Pancreas (tissue), 10 donors: ENCODE measurements at regions not wholly inside any gene's neighbourhood (a gene's known extent, or its start where the extent isn't known, plus 50 kb on each side); places are given as distances from the start of the nearest gene placed in this dataset.

ENCODE experiments used
- ATAC-seq, 4 donors: fragments of 200-7000 bp; cut with Tn5 transposase; one replicate each; pipeline versions ENCODE4 v1.8.0 to v1.9.1; 2020; ENCODE audit warnings: mild to moderate bottlenecking in 4 of 4, moderate library complexity in 4 of 4
- DNase-seq, 6 donors: peaks; one replicate each; pipeline ENCODE4 v3.0.0-alpha.2; 2020
- FAIRE-seq: peaks from 2 replicates; lab custom pipeline; 2012; peaks lifted over from hg19 to GRCh38; lab: Jason Lieb, UNC
- H3K27ac ChIP-seq, 4 donors: fragments of 200-600 bp; sonication (generic); 1 replicate in 3 of 4; 2 replicates in 1 of 4; pipeline versions ENCODE4 v1.5.0 to v1.8.0; 2020
- H3K27me3 ChIP-seq, 4 donors: fragments of 200-600 bp; one replicate each; pipeline ENCODE4 v1.8.0; 2021
- H3K36me3 ChIP-seq, 3 donors: fragments of 200-600 bp; sonication (generic) in 1 of 3; one replicate each; pipeline versions ENCODE4 v1.5.0 to v1.8.0; 2020 to 2021
- H3K4me1 ChIP-seq, 3 donors: fragments of 200-600 bp; one replicate each; pipeline ENCODE4 v1.8.0; 2021
- H3K4me3 ChIP-seq, 4 donors: fragments of 200-600 bp; sonication (generic) in 2 of 4; one replicate each; pipeline versions ENCODE4 v1.5.0 to v1.8.0; 2020 to 2021
- H3K9me3 ChIP-seq, 4 donors: fragments of 200-600 bp; one replicate each; pipeline ENCODE4 v1.8.0; 2021
- WGBS, 2 donors: extraction: QIAGEN DNeasy Blood & Tissue Kit; methylation state at CpG; one replicate each; pipeline ENCODE4 v1.1.7; 2013; 5-methylcytosine and 5-hydroxymethylcytosine counted together
- intact Hi-C, 3 donors: fragments of 100-400 bp; cut with DNase I; formaldehyde crosslinking; loops; one replicate each; pipeline versions ENCODE4 v1.11.1 to v1.14.2; 2022
- TF ChIP-seq, protein P1 (sequence below), 4 donors: fragments of 200-600 bp; sonication (generic) in 3 of 4; IDR thresholded peaks; one replicate each; pipeline versions ENCODE4 v1.5.0 to v1.8.0; 2021; ENCODE audit warnings: antibody characterized with exemption in 4 of 4
- donor health status: healthy with polysubstance abuse.
- donor health status: DM: no; HTN: no; CAD: no; lungs with moderate emphysema.
- donor health status: DM: no; HTN: no; CAD: no.
- donor health status: control.
- donor health status: control.
- donor health status: Bipolar disorder and iron deficiency.
- donor health status: DM: yes; HTN: yes; CAD: no.
- donor health status: DM: no; HTN: no; CAD: no.
- donor health status: DM: no; HTN: no; CAD: no.
- donor health status: DM: yes; HTN: yes; CAD: no.

DNA sequence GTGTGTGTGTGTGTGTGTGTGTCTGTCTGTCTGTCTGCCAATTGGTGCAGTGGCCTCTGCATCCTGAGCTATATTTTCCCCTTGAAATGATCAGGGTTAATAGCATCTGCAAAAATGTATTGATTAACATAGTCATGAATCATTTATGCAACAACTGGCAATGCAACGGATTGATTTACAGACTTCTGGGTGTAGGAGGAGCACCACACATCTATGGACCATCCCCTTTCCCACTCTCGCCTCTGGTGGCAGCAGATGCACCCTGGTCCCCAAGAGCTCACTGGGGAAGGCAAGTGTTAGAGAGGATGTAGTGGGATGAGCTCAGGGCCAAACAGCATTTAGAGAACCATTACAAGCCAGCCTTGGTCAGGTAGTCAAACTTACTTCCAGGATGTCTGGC lies 272.7 kb upstream of the C2CD4B start:
- intact Hi-C loops = no loop called here
- TF ChIP-seq, protein P1, sequence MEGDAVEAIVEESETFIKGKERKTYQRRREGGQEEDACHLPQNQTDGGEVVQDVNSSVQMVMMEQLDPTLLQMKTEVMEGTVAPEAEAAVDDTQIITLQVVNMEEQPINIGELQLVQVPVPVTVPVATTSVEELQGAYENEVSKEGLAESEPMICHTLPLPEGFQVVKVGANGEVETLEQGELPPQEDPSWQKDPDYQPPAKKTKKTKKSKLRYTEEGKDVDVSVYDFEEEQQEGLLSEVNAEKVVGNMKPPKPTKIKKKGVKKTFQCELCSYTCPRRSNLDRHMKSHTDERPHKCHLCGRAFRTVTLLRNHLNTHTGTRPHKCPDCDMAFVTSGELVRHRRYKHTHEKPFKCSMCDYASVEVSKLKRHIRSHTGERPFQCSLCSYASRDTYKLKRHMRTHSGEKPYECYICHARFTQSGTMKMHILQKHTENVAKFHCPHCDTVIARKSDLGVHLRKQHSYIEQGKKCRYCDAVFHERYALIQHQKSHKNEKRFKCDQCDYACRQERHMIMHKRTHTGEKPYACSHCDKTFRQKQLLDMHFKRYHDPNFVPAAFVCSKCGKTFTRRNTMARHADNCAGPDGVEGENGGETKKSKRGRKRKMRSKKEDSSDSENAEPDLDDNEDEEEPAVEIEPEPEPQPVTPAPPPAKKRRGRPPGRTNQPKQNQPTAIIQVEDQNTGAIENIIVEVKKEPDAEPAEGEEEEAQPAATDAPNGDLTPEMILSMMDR (IDR thresholded peaks at IDR 0.05) = no peak
- no peak for ATAC-seq
- no peak overlapping the region for H3K27ac ChIP-seq
- no peaks in the 10 kb centered on the region for H3K9me3 ChIP-seq
- H3K27me3 ChIP-seq = no peaks in the 10 kb centered on the region
- no peak for FAIRE-seq
- DNase-seq = no peak
- H3K36me3 ChIP-seq = no peaks in the 10 kb centered on the region
- no peak overlapping the region for H3K4me3 ChIP-seq
- WGBS, 2 donors = 75 to 77% methylated on average over 2 of the region's 2 CpGs
- no peaks in the 10 kb centered on the region for H3K4me1 ChIP-seq

DNA sequence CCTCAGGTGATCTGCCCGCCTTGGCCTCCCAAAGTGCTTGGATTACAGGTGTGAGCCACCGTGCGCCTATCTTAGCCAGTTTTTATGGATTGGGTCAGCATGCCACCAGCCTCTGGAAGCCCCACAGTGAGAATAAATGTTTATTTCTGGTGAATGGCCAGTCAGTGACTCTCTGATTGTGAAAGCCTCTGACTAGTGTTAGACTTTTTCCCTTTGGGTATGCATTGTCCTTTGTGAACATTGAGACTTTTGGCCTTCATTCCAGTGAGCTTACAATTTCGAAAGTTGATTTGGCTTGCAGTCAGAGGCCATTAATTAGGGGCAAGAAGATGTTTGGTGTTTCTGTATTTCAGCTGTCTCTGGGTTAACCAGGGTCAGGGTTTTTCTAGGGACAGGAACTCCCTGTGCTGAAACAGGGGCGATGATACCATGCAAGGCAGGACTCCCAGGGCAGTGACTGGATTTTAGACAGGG lies 274.5 kb upstream of the C2CD4B start:
- Histone ChIP-seq H3K4me1 (no peaks in the 10 kb centered on the region), H3K27me3 (no peaks in the 10 kb centered on the region), H3K9me3 (no peaks in the 10 kb centered on the region), H3K27ac (no peak overlapping the region), H3K36me3 (no peaks in the 10 kb centered on the region), H3K4me3 (no peak overlapping the region)
- TF ChIP-seq, protein P1 (IDR thresholded peaks at IDR 0.05) = no peak
- ATAC-seq (peak in 2 of 4 donors; percentile 29 to 41), DNase-seq (no peak), FAIRE-seq (no peak)
- WGBS, 2 donors = 73 to 75% methylated on average over 5 of the region's 5 CpGs
- intact Hi-C loops = no loop called here

DNA sequence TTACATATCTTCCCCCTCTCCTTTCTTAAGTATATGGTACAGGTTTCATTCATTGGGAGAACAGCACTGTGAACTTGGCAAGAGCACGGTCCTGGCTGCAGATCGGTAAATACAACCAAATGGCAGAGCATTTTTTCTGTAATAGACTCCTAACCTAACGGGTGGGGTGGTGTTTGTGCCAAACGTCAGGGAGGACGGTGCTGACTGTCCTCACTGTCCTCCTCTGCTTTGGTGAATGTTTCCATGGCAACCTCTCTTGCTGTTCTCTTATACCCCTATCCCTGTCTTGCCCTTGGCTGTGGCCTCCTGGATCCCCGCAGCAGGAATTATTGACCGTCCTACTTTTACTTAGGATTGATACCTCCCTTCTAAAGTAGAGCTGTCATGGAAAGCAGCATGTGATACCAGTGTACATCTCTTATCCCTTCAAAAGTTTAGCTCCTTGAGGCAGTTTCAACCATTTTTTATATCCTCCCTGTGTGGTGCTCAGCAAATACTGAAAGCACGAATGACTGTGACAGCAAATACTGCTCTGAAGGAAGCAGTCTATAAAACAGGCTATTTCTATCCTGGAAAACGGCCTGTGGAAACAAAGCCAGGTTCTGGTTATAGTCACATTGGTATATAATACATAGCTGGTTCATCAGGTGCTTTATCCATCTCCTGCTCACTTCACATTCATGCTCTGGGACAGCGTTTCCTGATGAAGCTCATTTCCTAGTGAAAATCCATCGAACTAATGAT lies 275.4 kb upstream of the C2CD4B start:
- Histone ChIP-seq H3K27me3 (no peaks in the 10 kb centered on the region), H3K9me3 (no peaks in the 10 kb centered on the region), H3K4me3 (no peak overlapping the region), H3K27ac (no peak overlapping the region), H3K4me1 (no peaks in the 10 kb centered on the region), H3K36me3 (no peaks in the 10 kb centered on the region)
- ATAC-seq (no peak), DNase-seq (no peak), FAIRE-seq (no peak)
- intact Hi-C loops = no loop called here
- WGBS, 2 donors = 79 to 81% methylated on average over 11 of the region's 11 CpGs
- TF ChIP-seq, protein P1 (IDR thresholded peaks at IDR 0.05) = no peak

DNA sequence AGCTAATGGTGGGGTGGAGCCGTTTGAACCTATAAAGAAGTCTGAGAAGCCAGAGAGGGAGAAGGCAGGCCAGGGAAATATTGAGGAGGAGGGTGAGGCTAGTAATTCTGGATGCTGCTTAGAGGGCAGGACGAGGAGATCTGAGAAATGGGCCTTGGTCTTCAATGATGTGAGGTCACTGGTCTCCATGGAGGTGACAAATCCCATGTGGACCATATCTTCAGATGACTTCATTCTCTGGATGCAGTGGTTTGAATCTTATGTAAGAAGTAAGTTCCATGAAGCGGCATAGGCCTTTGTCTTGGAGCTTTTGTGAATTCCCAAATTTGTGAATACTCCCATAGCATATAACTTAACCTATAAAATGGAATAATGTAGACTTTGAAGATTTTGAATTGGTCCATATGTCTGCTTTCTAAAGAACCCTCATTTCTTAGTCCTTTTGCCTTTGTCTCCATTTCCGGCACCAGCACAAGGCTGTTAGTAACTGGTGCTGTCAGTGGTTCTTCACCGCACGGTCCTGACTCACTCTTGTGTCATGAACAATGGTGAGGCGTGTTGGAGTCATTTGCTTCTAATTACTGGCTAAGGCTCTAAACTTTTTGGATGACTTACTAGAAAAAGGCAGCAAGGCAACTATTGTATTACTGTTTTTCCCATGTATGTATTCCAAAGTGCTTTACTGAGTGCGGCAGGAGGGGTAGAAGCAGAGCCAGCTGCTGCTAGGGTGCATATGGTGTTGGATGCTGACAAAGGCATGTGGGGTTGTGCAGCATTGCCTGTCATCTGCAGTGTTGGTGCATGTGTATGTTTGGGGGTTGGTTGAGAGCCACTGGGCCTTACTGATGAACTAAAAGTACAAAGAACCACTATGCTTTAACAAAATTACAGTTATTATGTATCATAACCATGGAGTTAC lies 279.3 kb upstream of the C2CD4B start:
- Histone ChIP-seq H3K4me3 (no peak overlapping the region), H3K9me3 (no peaks in the 10 kb centered on the region), H3K4me1 (no peaks in the 10 kb centered on the region), H3K27ac (no peak overlapping the region), H3K27me3 (no peaks in the 10 kb centered on the region), H3K36me3 (no peaks in the 10 kb centered on the region)
- DNase-seq = peak in 1 of 6 donors; percentile 18
- no peak for FAIRE-seq
- intact Hi-C loops = no loop called here
- TF ChIP-seq, protein P1 (IDR thresholded peaks at IDR 0.05) = no peak
- ATAC-seq = peak in 2 of 4 donors; percentile 54 to 60
- WGBS, 2 donors = 90 to 92% methylated on average over 8 of the region's 8 CpGs
